PC-3 (cell line): ENCODE measurements at regions not wholly inside any gene's neighbourhood (a gene's known extent, or its start where the extent isn't known, plus 50 kb on each side); places are given as distances from the start of the nearest gene placed in this dataset.

Experiments
- ATAC-seq: fragments of 200-7000 bp; cut with Tn5 transposase; 2 replicates; pipeline ENCODE4 v1.9.1; 2020; ENCODE audit warnings: mild to moderate bottlenecking, moderate library complexity
- BruUV-seq: library from RNA; stranded (reverse); fragments of 400-500 nt; replicated peaks from 2 replicates; lab custom pipeline; 2021; lab: Mats Ljungman, UMichigan
- CTCF ChIA-PET: fragments of 300-600 bp; sonication (Branson Sonifier 250); formaldehyde crosslinking; loops from one replicate; lab custom pipeline; 2022; ENCODE audit warnings: antibody characterized with exemption; lab: Charles Lee
- POLR2A ChIA-PET: fragments of 300-600 bp; sonication (Branson Sonifier 250); formaldehyde crosslinking; loops from one replicate; lab custom pipeline; 2022; ENCODE audit warnings: antibody characterized with exemption; ENCODE audit not compliant: unreplicated experiment; lab: Charles Lee
- DNase-seq: peaks from one replicate; pipeline ENCODE4 v3.0.0-alpha.2; 2015
- H2AFZ ChIP-seq: fragments of 300-600 bp; sonication (generic); 2 replicates; pipeline ENCODE4 v1.6.0; 2016; ENCODE audit warnings: antibody characterized with exemption, low read length
- H3F3A ChIP-seq: fragments of 300-600 bp; sonication (generic); one replicate; pipeline ENCODE4 v1.6.0; 2017; ENCODE audit warnings: antibody characterized with exemption, low read length, control low read depth, mild to moderate bottlenecking; ENCODE audit not compliant: unreplicated experiment
- H3K27ac ChIP-seq: fragments of 300-600 bp; sonication (generic); 2 replicates; pipeline ENCODE4 v1.5.1; 2016; ENCODE audit warnings: mild to moderate bottlenecking, low read length
- H3K27me3 ChIP-seq: fragments of 300-600 bp; sonication (generic); 2 replicates; pipeline ENCODE4 v1.6.1; 2016; ENCODE audit warnings: low read length, mixed read lengths
- H3K36me3 ChIP-seq: fragments of 300-600 bp; sonication (generic); 2 replicates; pipeline ENCODE4 v1.6.1; 2016; ENCODE audit warnings: low read depth, mixed run types, low read length, mixed read lengths
- H3K4me1 ChIP-seq: fragments of 300-600 bp; sonication (generic); 2 replicates; pipeline ENCODE4 v1.5.1; 2016; ENCODE audit warnings: low read length; ENCODE audit not compliant: insufficient read depth
- H3K4me2 ChIP-seq: fragments of 300-600 bp; sonication (generic); 2 replicates; pipeline ENCODE4 v1.6.0; 2016; ENCODE audit warnings: low read length
- H3K4me3 ChIP-seq: fragments of 300-600 bp; sonication (generic); 2 replicates; pipeline ENCODE4 v1.5.1; 2016; ENCODE audit warnings: mild to moderate bottlenecking, low read length, mixed read lengths
- H3K79me2 ChIP-seq: fragments of 300-600 bp; sonication (generic); 2 replicates; pipeline ENCODE4 v1.6.1; 2017; ENCODE audit warnings: low read length, mixed read lengths
- H3K9ac ChIP-seq: fragments of 300-600 bp; sonication (generic); 2 replicates; pipeline ENCODE4 v1.6.0; 2016; ENCODE audit warnings: mild to moderate bottlenecking, low read length
- H3K9me2 ChIP-seq: fragments of 300-600 bp; sonication (generic); replicated peaks from 2 replicates; pipeline ENCODE4 v1.6.1; 2016; ENCODE audit warnings: mixed run types, low read length, mixed read lengths
- H3K9me3 ChIP-seq: fragments of 300-600 bp; sonication (generic); 2 replicates; pipeline ENCODE4 v1.6.1; 2016; ENCODE audit warnings: low read length, mixed read lengths
- H4K20me1 ChIP-seq: fragments of 300-600 bp; sonication (generic); 2 replicates; pipeline ENCODE4 v1.6.1; 2016; ENCODE audit warnings: low read length, mixed read lengths
- CTCF ChIP-seq: fragments of 300-600 bp; sonication (generic); conservative IDR thresholded peaks from 2 replicates; pipeline ENCODE4 v1.5.1; 2017; ENCODE audit warnings: antibody characterized with exemption, low read depth, mild to moderate bottlenecking, low read length
- EZH2 ChIP-seq: fragments of 300-600 bp; sonication (generic); IDR thresholded peaks from one replicate; pipeline ENCODE4 v1.6.1; 2017; ENCODE audit warnings: antibody characterized with exemption, mild to moderate bottlenecking, low read length; ENCODE audit not compliant: unreplicated experiment
- EZH2phosphoT487 ChIP-seq: fragments of 300-600 bp; sonication (generic); IDR thresholded peaks from 2 replicates; pipeline ENCODE4 v1.6.1; 2018; ENCODE audit warnings: mild to moderate bottlenecking, antibody characterized with exemption, low read length, borderline replicate concordance
- intact Hi-C: fragments of 100-400 bp; cut with micrococcal nuclease; formaldehyde crosslinking; loops from 2 replicates; pipeline ENCODE4 v1.9.0; 2023

GRCh38 chr11:26186389-26186788 lies 145.5 kb upstream of the ANO3 start:
- BruUV-seq: no TSS peak
- Histone ChIP-seq H3K4me1 (no peaks in the 10 kb centered on the region), H3K9me2 (no peaks in the 10 kb centered on the region), H3F3A (no peaks in the 10 kb centered on the region), H3K4me3 (no peak overlapping the region), H3K4me2 (no peak overlapping the region), H2AFZ (no peak overlapping the region), H3K9me3 (no peaks in the 10 kb centered on the region), H3K36me3 (no peaks in the 10 kb centered on the region), H4K20me1 (no peaks in the 10 kb centered on the region), H3K27ac (no peak overlapping the region), H3K9ac (no peak overlapping the region), H3K79me2 (no peaks in the 10 kb centered on the region), H3K27me3 (peaks cover 6% of the 10 kb centered on the region; the same call in 1 of the 2 replicates)
- intact Hi-C loops: no loop called here
- TF ChIP-seq EZH2phosphoT487 (no peak), EZH2 (no peak), CTCF (no peak)
- DNase-seq (no peak), ATAC-seq (no peak)
- POLR2A ChIA-PET: no interaction called here
- CTCF ChIA-PET: no interaction called here

- H3K27ac ChIP-seq: no peak overlapping the region
- ATAC-seq: no peak
These were observed 144.3 kb upstream of the ANO3 start for GRCh38 chr11:26187639-26188038.

More at GRCh38 chr11:26187639-26188038, 144.3 kb upstream of the ANO3 start:
- H3K79me2 ChIP-seq: no peaks in the 10 kb centered on the region
- BruUV-seq: no TSS peak
- no peaks in the 10 kb centered on the region for H3K36me3 ChIP-seq
- H3K9me3 ChIP-seq: no peaks in the 10 kb centered on the region
- ChIA-PET POLR2A (no interaction called here), CTCF (no interaction called here)
- no peaks in the 10 kb centered on the region for H3F3A ChIP-seq
- H3K4me1 ChIP-seq: no peaks in the 10 kb centered on the region
- H2AFZ ChIP-seq: no peak overlapping the region
- intact Hi-C loops: no loop called here
- TF ChIP-seq CTCF: no peak
- no peak for TF ChIP-seq EZH2
- no peak for TF ChIP-seq EZH2phosphoT487
- no peak overlapping the region for H3K9ac ChIP-seq
- peaks cover 6% of the 10 kb centered on the region; the same call in 1 of the 2 replicates for H3K27me3 ChIP-seq
- no peaks in the 10 kb centered on the region for H4K20me1 ChIP-seq
- no peak overlapping the region for H3K4me3 ChIP-seq
- H3K4me2 ChIP-seq: no peak overlapping the region
- H3K9me2 ChIP-seq: no peaks in the 10 kb centered on the region
- peak; percentile 36 for DNase-seq
